ENCODE measurements at regions not wholly inside any gene's neighbourhood (a gene's known extent, or its start where the extent isn't known, plus 50 kb on each side); places are given as distances from the start of the nearest gene placed in this dataset.

GRCh38 chr12:102601621-102602020 lies 121.3 kb upstream of the IGF1 start:
- TF ChIP-seq POLR2A (IDR thresholded peaks at IDR 0.05; ENCODE audit: low read length): no peak
- no peak for TF ChIP-seq GATA1 (IDR thresholded peaks at IDR 0.05; ENCODE audit: low read depth, low read length)

Data from erythroblast (primary cell).